Stimulated activated CD4-positive, alpha-beta T cell treated with anti-CD3 and anti-CD28 coated beads, Interleukin-4, amount 100 ng/mL, for 24 hours (primary cell): ENCODE measurements at regions not wholly inside any gene's neighbourhood (a gene's known extent, or its start where the extent isn't known, plus 50 kb on each side); places are given as distances from the start of the nearest gene placed in this dataset.
"Not testable (repeated sequence)": the region's sequence is repeated elsewhere in the genome, so short reads cannot be mapped to it uniquely, and the experiment has no call there.

Experiments
- DNase-seq: peaks from one replicate; pipeline ENCODE4 v3.0.0-alpha.2; 2020

- DNase-seq = no peak
Observed at GRCh38 chr12:131230340-131231031, 276.8 kb downstream of the ADGRD1 start.

- no peak for DNase-seq
Observed at GRCh38 chr12:131231032-131231980, 277.6 kb downstream of the ADGRD1 start.

- DNase-seq = no peak
Observed at GRCh38 chr12:131232036-131232435, 278.3 kb downstream of the ADGRD1 start.

GRCh38 chr12:131232872-131233271, 279.2 kb downstream of the ADGRD1 start:
- not testable (repeated sequence) for DNase-seq

GRCh38 chr12:131233850-131234789, 280.4 kb downstream of the ADGRD1 start:
- not testable (repeated sequence) for DNase-seq

- DNase-seq = not testable (repeated sequence)
Observed at GRCh38 chr12:131234841-131235271, 281.1 kb downstream of the ADGRD1 start.

GRCh38 chr12:131235871-131236271, 282.2 kb downstream of the ADGRD1 start:
- no peak for DNase-seq

GRCh38 chr12:131239384-131240094, 285.8 kb downstream of the ADGRD1 start:
- DNase-seq = no peak

- no peak for DNase-seq
Observed at GRCh38 chr12:131241517-131241916, 287.8 kb downstream of the ADGRD1 start.

GRCh38 chr12:131242741-131243496, 289.2 kb downstream of the ADGRD1 start:
- DNase-seq = no peak

- DNase-seq = not testable (repeated sequence)
Observed at GRCh38 chr12:131244157-131244688, 290.5 kb downstream of the ADGRD1 start.

GRCh38 chr12:131245161-131245560, 291.5 kb downstream of the ADGRD1 start:
- DNase-seq = not testable (repeated sequence)

GRCh38 chr12:131245564-131246355, 292.1 kb downstream of the ADGRD1 start:
- DNase-seq = no peak

GRCh38 chr12:131247026-131247725, 293.5 kb downstream of the ADGRD1 start:
- DNase-seq = not testable (repeated sequence)

- DNase-seq = not testable (repeated sequence)
Observed at GRCh38 chr12:131247875-131248274, 294.2 kb downstream of the ADGRD1 start.

- no peak for DNase-seq
Observed at GRCh38 chr12:131249246-131250027, 295.7 kb downstream of the ADGRD1 start.

- DNase-seq = no peak
Observed at GRCh38 chr12:131250028-131250950, 296.6 kb downstream of the ADGRD1 start.
